Esophagus squamous epithelium (tissue), 5 donors: ENCODE measurements at regions not wholly inside any gene's neighbourhood (a gene's known extent, or its start where the extent isn't known, plus 50 kb on each side); places are given as distances from the start of the nearest gene placed in this dataset.
"Not testable (repeated sequence)": the region's sequence is repeated elsewhere in the genome, so short reads cannot be mapped to it uniquely, and the experiment has no call there.

Experiments used
- DNase-seq: peaks from one replicate; lab custom pipeline; 2025; lab: John Stamatoyannopoulos, UW
- H3K27ac ChIP-seq, 4 donors: fragments of 200-600 bp; sonication (generic); one replicate each; pipeline ENCODE4 v1.5.1; 2016 to 2019; ENCODE audit warnings: mild to moderate bottlenecking in 1 of 4
- H3K27me3 ChIP-seq, 4 donors: fragments of 200-600 bp; sonication (generic); 1 replicate in 3 of 4; 2 replicates in 1 of 4; pipeline versions ENCODE4 v1.5.1 to v1.6.0; 2017 to 2021; ENCODE audit warnings: antibody characterized with exemption in 1 of 4
- H3K36me3 ChIP-seq, 3 donors: fragments of 200-600 bp; sonication (generic); one replicate each; pipeline ENCODE4 v1.5.1; 2016 to 2019
- H3K4me1 ChIP-seq, 3 donors: fragments of 200-600 bp; sonication (generic); one replicate each; pipeline ENCODE4 v1.5.1; 2017 to 2019
- H3K4me3 ChIP-seq, 4 donors: fragments of 200-600 bp; sonication (generic); 1 replicate in 3 of 4; 2 replicates in 1 of 4; pipeline ENCODE4 v1.5.1; 2016 to 2019; ENCODE audit warnings: mild to moderate bottlenecking in 2 of 4, moderate library complexity in 1 of 4
- H3K9me3 ChIP-seq, 3 donors: fragments of 200-600 bp; sonication (generic); one replicate each; pipeline ENCODE4 v1.5.1; 2016 to 2019
- POLR2A ChIP-seq, 4 donors: fragments of 450-650 bp; IDR thresholded peaks; one replicate each; pipeline ENCODE4 v1.6.1; 2017; ENCODE audit warnings: antibody characterized with exemption in 4 of 4, mild to moderate bottlenecking in 4 of 4, moderate library complexity in 3 of 4
- WGBS, 2 donors: methylation state at CpG; one replicate each; pipeline ENCODE4 v1.1.5; 2018; 5-methylcytosine and 5-hydroxymethylcytosine counted together
- intact Hi-C: fragments of 100-400 bp; cut with DNase I; formaldehyde crosslinking; loops from one replicate; pipeline ENCODE4 v1.15.0; 2022
- TF ChIP-seq, protein P1 (sequence below), 6 experiments: fragments of 450-650 bp in 4 of 6; fragments of 200-600 bp in 2 of 6; sonication (generic) in 2 of 6; IDR thresholded peaks; one replicate each; pipeline ENCODE4 v1.5.1; 2016 to 2019; ENCODE audit warnings: antibody characterized with exemption in 6 of 6, mild to moderate bottlenecking in 4 of 6, moderate library complexity in 4 of 6
- donor health status: DM: yes; HTN: yes; CAD: no.

- TF ChIP-seq POLR2A (IDR thresholded peaks at IDR 0.05): no peak
- TF ChIP-seq, protein P1, sequence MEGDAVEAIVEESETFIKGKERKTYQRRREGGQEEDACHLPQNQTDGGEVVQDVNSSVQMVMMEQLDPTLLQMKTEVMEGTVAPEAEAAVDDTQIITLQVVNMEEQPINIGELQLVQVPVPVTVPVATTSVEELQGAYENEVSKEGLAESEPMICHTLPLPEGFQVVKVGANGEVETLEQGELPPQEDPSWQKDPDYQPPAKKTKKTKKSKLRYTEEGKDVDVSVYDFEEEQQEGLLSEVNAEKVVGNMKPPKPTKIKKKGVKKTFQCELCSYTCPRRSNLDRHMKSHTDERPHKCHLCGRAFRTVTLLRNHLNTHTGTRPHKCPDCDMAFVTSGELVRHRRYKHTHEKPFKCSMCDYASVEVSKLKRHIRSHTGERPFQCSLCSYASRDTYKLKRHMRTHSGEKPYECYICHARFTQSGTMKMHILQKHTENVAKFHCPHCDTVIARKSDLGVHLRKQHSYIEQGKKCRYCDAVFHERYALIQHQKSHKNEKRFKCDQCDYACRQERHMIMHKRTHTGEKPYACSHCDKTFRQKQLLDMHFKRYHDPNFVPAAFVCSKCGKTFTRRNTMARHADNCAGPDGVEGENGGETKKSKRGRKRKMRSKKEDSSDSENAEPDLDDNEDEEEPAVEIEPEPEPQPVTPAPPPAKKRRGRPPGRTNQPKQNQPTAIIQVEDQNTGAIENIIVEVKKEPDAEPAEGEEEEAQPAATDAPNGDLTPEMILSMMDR (IDR thresholded peaks at IDR 0.05): no peak
- H3K36me3 ChIP-seq: no peaks in the 10 kb centered on the region
- H3K27ac ChIP-seq: no peak overlapping the region
- H3K4me3 ChIP-seq: no peak overlapping the region
- H3K4me1 ChIP-seq: no peaks in the 10 kb centered on the region
- 55 to 56% methylated on average over 5 of the region's 5 CpGs for WGBS, 2 donors
- H3K9me3 ChIP-seq: no peaks in the 10 kb centered on the region
- intact Hi-C loops: no loop called here
- no peak for DNase-seq
- H3K27me3 ChIP-seq: peaks cover 0 to 4% (median 0%) of the 10 kb centered on the region in 4 donors
Measured at GRCh38 chr15:26261413-26261812, 398.3 kb upstream of the ATP10A start.

DNA sequence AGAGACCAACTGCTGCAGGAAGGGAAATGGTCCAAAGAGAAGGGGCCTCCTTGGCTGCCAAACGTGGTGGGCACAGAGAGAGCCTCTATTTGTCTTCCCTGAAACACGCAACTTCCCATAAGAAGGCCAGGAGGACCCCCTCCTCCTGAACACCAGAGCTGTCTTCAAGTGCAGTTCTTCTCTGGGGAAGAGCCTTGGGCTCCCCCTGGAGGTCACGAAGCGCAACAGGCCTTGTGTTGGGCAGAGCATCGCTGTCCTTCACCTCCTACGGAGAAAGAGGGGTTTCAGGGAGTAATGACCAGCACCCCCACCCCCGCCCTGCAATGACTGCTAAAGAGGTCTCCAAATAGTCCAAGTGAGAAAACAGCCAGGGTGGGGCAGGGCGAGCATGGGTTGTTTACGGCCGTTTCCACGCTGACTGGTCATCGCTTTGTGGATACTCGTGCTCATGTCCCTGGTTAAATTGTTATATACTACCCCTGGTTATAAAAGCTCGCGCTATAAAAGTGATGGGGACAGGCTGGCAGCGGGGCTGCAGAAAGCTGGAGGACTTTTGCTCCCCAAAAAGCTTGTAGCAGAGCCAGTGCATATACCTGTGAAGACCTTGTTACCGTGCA is 397.5 kb upstream of the ATP10A start:
- no peak for DNase-seq
- H3K4me3 ChIP-seq: no peak overlapping the region
- intact Hi-C loops: no loop called here
- no peaks in the 10 kb centered on the region for H3K4me1 ChIP-seq
- peaks cover 0 to 4% (median 0%) of the 10 kb centered on the region in 4 donors for H3K27me3 ChIP-seq
- H3K9me3 ChIP-seq: no peaks in the 10 kb centered on the region
- H3K36me3 ChIP-seq: no peaks in the 10 kb centered on the region
- TF ChIP-seq, protein P1 (IDR thresholded peaks at IDR 0.05): peak; percentile 34 to 64 (median 46)
- TF ChIP-seq POLR2A (IDR thresholded peaks at IDR 0.05): no peak
- no peak overlapping the region for H3K27ac ChIP-seq
- 67 to 69% methylated on average over 9 to 11 of the region's 17 CpGs for WGBS, 2 donors

- Histone ChIP-seq H3K4me3 (no peak overlapping the region), H3K4me1 (no peaks in the 10 kb centered on the region), H3K27me3 (peaks cover 0 to 4% (median 0%) of the 10 kb centered on the region in 4 donors), H3K36me3 (no peaks in the 10 kb centered on the region), H3K9me3 (peaks cover 0 to under 1% (median 0%) of the 10 kb centered on the region in 3 donors), H3K27ac (no peak overlapping the region)
- intact Hi-C loops: no loop called here
- WGBS, 2 donors: 52 to 67% methylated on average over 2 of the region's 2 CpGs
- TF ChIP-seq POLR2A (IDR thresholded peaks at IDR 0.05): no peak
- TF ChIP-seq, protein P1 (IDR thresholded peaks at IDR 0.05): no peak
- DNase-seq: no peak
Measured at GRCh38 chr15:26259581-26259980, 396.5 kb upstream of the ATP10A start.

GRCh38 chr15:26244782-26245181 is 381.7 kb upstream of the ATP10A start:
- H3K36me3 ChIP-seq, H3K4me1 ChIP-seq, H3K4me3 ChIP-seq, H3K9me3 ChIP-seq, DNase-seq, H3K27me3 ChIP-seq, H3K27ac ChIP-seq, intact Hi-C loops: not testable (repeated sequence)
- WGBS, 2 donors: 62 to 88% methylated on average over 11 of the region's 11 CpGs

GRCh38 chr15:26243382-26243781 is 380.3 kb upstream of the ATP10A start:
- Histone ChIP-seq H3K27me3 (no peaks in the 10 kb centered on the region), H3K9me3 (no peaks in the 10 kb centered on the region), H3K4me1 (no peaks in the 10 kb centered on the region), H3K27ac (no peak overlapping the region), H3K36me3 (no peaks in the 10 kb centered on the region), H3K4me3 (no peak overlapping the region)
- intact Hi-C loops: no loop called here
- DNase-seq: no peak
- no peak for TF ChIP-seq POLR2A (IDR thresholded peaks at IDR 0.05)
- TF ChIP-seq, protein P1 (IDR thresholded peaks at IDR 0.05): no peak
- WGBS, 2 donors: 71 to 89% methylated on average over 1 of the region's 1 CpG
